NCI-H460 (cell line): ENCODE measurements at regions not wholly inside any gene's neighbourhood (a gene's known extent, or its start where the extent isn't known, plus 50 kb on each side); places are given as distances from the start of the nearest gene placed in this dataset.

ENCODE experiments used
- DNase-seq: peaks from one replicate; pipeline ENCODE4 v3.0.0-alpha.2; 2016; ENCODE audit warnings: low read depth; ENCODE audit errors: extremely low read depth

GRCh38 chr12:84745127-84745526 is 167.5 kb downstream of the SLC6A15 start:
- no peak for DNase-seq

- no peak for DNase-seq
Observed at GRCh38 chr12:84741692-84742091, 170.9 kb downstream of the SLC6A15 start.

- no peak for DNase-seq
Observed at GRCh38 chr12:84741031-84741430, 171.6 kb downstream of the SLC6A15 start.

GRCh38 chr12:84740602-84741001 is 172.0 kb downstream of the SLC6A15 start:
- DNase-seq, result no peak

GRCh38 chr12:84738481-84738972 is 174.1 kb downstream of the SLC6A15 start:
- DNase-seq, result no peak

- DNase-seq, result no peak
Observed at GRCh38 chr12:84732828-84733340, 179.7 kb downstream of the SLC6A15 start.

- DNase-seq, result no peak
Observed at GRCh38 chr12:84730561-84731162, 181.9 kb downstream of the SLC6A15 start.

GRCh38 chr12:84727961-84728360 is 184.6 kb downstream of the SLC6A15 start:
- DNase-seq, result no peak

GRCh38 chr12:84726780-84727179 is 185.8 kb downstream of the SLC6A15 start:
- no peak for DNase-seq

GRCh38 chr12:84723988-84724387 is 188.6 kb downstream of the SLC6A15 start:
- DNase-seq, result no peak

- no peak for DNase-seq
Observed at GRCh38 chr12:84719997-84720396, 192.6 kb downstream of the SLC6A15 start.

GRCh38 chr12:84718906-84719305 is 193.7 kb downstream of the SLC6A15 start:
- no peak for DNase-seq

- DNase-seq, result no peak
Observed at GRCh38 chr12:84712747-84713146, 199.9 kb downstream of the SLC6A15 start.

- DNase-seq, result no peak
Observed at GRCh38 chr12:84706374-84706773, 206.2 kb downstream of the SLC6A15 start.

- no peak for DNase-seq
Observed at GRCh38 chr12:84704856-84705255, 207.7 kb downstream of the SLC6A15 start.

GRCh38 chr12:84702001-84702400 is 210.6 kb downstream of the SLC6A15 start:
- DNase-seq, result no peak

GRCh38 chr12:84701041-84701440 is 211.6 kb downstream of the SLC6A15 start:
- no peak for DNase-seq

GRCh38 chr12:84698576-84699333 is 213.8 kb downstream of the SLC6A15 start:
- no peak for DNase-seq

- no peak for DNase-seq
Observed at GRCh38 chr12:84696908-84697540, 215.6 kb downstream of the SLC6A15 start.

GRCh38 chr12:84696281-84696680 is 216.3 kb downstream of the SLC6A15 start:
- no peak for DNase-seq

GRCh38 chr12:84694116-84694515 is 218.5 kb downstream of the SLC6A15 start:
- DNase-seq, result no peak

GRCh38 chr12:84692071-84692470 is 220.5 kb downstream of the SLC6A15 start:
- DNase-seq, result no peak
